ENCODE measurements at regions not wholly inside any gene's neighbourhood (a gene's known extent, or its start where the extent isn't known, plus 50 kb on each side); places are given as distances from the start of the nearest gene placed in this dataset.

GRCh38 chr1:199264283-199264682 lies 625.4 kb downstream of the PTPRC start:
- Histone ChIP-seq H3K4me3 (no peak overlapping the region), H3K9me3 (no peaks in the 10 kb centered on the region), H3K4me1 (ENCODE audit: control insufficient read depth in 1 of 2, low read depth in 2 of 2) (no peaks in the 10 kb centered on the region), H3K36me3 (no peaks in the 10 kb centered on the region), H3K27me3 (replicated peaks; ENCODE audit: insufficient read depth) (no peaks in the 10 kb centered on the region), H3K27ac (no peak overlapping the region)
- ATAC-seq (ENCODE audit: insufficient number of reproducible peaks, low FRiP score, low read depth) (no peak), DNase-seq (ENCODE audit: low spot score) (no peak)
- TF ChIP-seq CTCF (IDR thresholded peaks at IDR 0.05) = no peak

- ATAC-seq (ENCODE audit: insufficient number of reproducible peaks, low FRiP score, low read depth) = no peak
- no peak for TF ChIP-seq CTCF (IDR thresholded peaks at IDR 0.05)
- no peak overlapping the region for H3K27ac ChIP-seq
Measured at GRCh38 chr1:199264911-199265310, 626.1 kb downstream of the PTPRC start.

GRCh38 chr1:199265319-199265718 lies 626.5 kb downstream of the PTPRC start:
- DNase-seq (ENCODE audit: low spot score) (no peak), ATAC-seq (ENCODE audit: insufficient number of reproducible peaks, low FRiP score, low read depth) (no peak)
- no peak for TF ChIP-seq CTCF (IDR thresholded peaks at IDR 0.05)
- Histone ChIP-seq H3K4me3 (no peak overlapping the region), H3K4me1 (ENCODE audit: control insufficient read depth in 1 of 2, low read depth in 2 of 2) (no peaks in the 10 kb centered on the region), H3K9me3 (no peaks in the 10 kb centered on the region), H3K36me3 (no peaks in the 10 kb centered on the region), H3K27me3 (replicated peaks; ENCODE audit: insufficient read depth) (no peaks in the 10 kb centered on the region), H3K27ac (no peak overlapping the region)

More at GRCh38 chr1:199264911-199265310, 626.1 kb downstream of the PTPRC start:
- Histone ChIP-seq H3K27me3 (replicated peaks; ENCODE audit: insufficient read depth) (no peaks in the 10 kb centered on the region), H3K36me3 (no peaks in the 10 kb centered on the region), H3K4me1 (ENCODE audit: control insufficient read depth in 1 of 2, low read depth in 2 of 2) (no peaks in the 10 kb centered on the region), H3K9me3 (no peaks in the 10 kb centered on the region), H3K4me3 (no peak overlapping the region)
- no peak for DNase-seq (ENCODE audit: low spot score)

GRCh38 chr1:199269241-199269640 lies 630.4 kb downstream of the PTPRC start:
- no peaks in the 10 kb centered on the region for H3K9me3 ChIP-seq
- H3K27ac ChIP-seq = no peak overlapping the region
- no peak for TF ChIP-seq CTCF (IDR thresholded peaks at IDR 0.05)
- H3K36me3 ChIP-seq = no peaks in the 10 kb centered on the region
- no peak for DNase-seq (ENCODE audit: low spot score)
- H3K4me1 ChIP-seq (ENCODE audit: control insufficient read depth in 1 of 2, low read depth in 2 of 2) = peaks cover 9 to 19% of the 10 kb centered on the region in 2 donors
- no peak overlapping the region for H3K4me3 ChIP-seq
- ATAC-seq (ENCODE audit: insufficient number of reproducible peaks, low FRiP score, low read depth) = no peak
- no peaks in the 10 kb centered on the region for H3K27me3 ChIP-seq (replicated peaks; ENCODE audit: insufficient read depth)

- DNase-seq (ENCODE audit: low spot score) = no peak
- TF ChIP-seq CTCF (IDR thresholded peaks at IDR 0.05) = no peak
- ATAC-seq (ENCODE audit: insufficient number of reproducible peaks, low FRiP score, low read depth) = no peak
- Histone ChIP-seq H3K27me3 (replicated peaks; ENCODE audit: insufficient read depth) (no peaks in the 10 kb centered on the region), H3K36me3 (no peaks in the 10 kb centered on the region), H3K4me1 (ENCODE audit: control insufficient read depth in 1 of 2, low read depth in 2 of 2) (peaks cover 9 to 19% of the 10 kb centered on the region in 2 donors), H3K27ac (no peak overlapping the region), H3K4me3 (no peak overlapping the region), H3K9me3 (no peaks in the 10 kb centered on the region)
Measured at GRCh38 chr1:199272139-199272544, 633.3 kb downstream of the PTPRC start.

Measured in thoracic aorta (tissue), 2 donors.